ENCODE measurements at regions not wholly inside any gene's neighbourhood (a gene's known extent, or its start where the extent isn't known, plus 50 kb on each side); places are given as distances from the start of the nearest gene placed in this dataset.

- no peak for TF ChIP-seq CTCF (IDR thresholded peaks at IDR 0.05)
- TF ChIP-seq POLR2A (IDR thresholded peaks at IDR 0.05) = no peak
Observed at GRCh38 chr4:43136752-43137151, 244.2 kb downstream of the GRXCR1 start.

All from adrenal gland (tissue), 5 donors.